GM21367 (cell line): ENCODE measurements at regions not wholly inside any gene's neighbourhood (a gene's known extent, or its start where the extent isn't known, plus 50 kb on each side); places are given as distances from the start of the nearest gene placed in this dataset.

ENCODE experiments used
- ATAC-seq: cut with Tn5 transposase; IDR thresholded peaks from one replicate; pipeline ENCODE4 v1.9.1; 2021; ENCODE audit not compliant: unreplicated experiment

- no peak for ATAC-seq
Measured at GRCh38 chr10:4590807-4591206, 235.2 kb upstream of the AKR1E2 start.

- no peak for ATAC-seq
Measured at GRCh38 chr10:4588824-4589223, 237.2 kb upstream of the AKR1E2 start.

- no peak for ATAC-seq
Measured at GRCh38 chr10:4587466-4587865, 238.5 kb upstream of the AKR1E2 start.

GRCh38 chr10:4586776-4587175 is 239.2 kb upstream of the AKR1E2 start:
- ATAC-seq = no peak

DNA sequence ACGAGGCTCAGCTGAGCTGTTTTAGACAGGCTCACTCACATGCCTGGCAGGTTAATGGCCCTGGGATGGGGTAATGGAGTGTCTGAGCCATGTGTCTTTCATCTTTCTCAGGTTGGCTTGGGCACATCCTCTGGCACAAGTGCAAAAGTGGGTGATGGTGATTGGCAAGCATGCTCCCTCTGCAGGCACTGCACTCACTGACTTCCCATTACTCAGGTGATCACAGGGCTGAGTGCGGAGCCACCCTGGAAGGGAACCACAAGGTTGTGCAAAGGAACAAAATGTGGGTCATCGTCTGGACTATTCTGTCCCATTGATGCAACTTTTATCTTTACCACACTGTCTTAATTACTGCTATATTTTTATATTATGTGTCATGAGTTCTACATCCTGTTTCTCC is 244.1 kb upstream of the AKR1E2 start:
- ATAC-seq = no peak

GRCh38 chr10:4579844-4580243 is 246.2 kb upstream of the AKR1E2 start:
- ATAC-seq = no peak

- no peak for ATAC-seq
Measured at GRCh38 chr10:4576206-4576605, 249.8 kb upstream of the AKR1E2 start.

- no peak for ATAC-seq
Measured at GRCh38 chr10:4569151-4569550, 256.9 kb upstream of the AKR1E2 start.

- ATAC-seq = no peak
Measured at GRCh38 chr10:4568731-4569130, 257.3 kb upstream of the AKR1E2 start.

- no peak for ATAC-seq
Measured at GRCh38 chr10:4568086-4568485, 257.9 kb upstream of the AKR1E2 start.

DNA sequence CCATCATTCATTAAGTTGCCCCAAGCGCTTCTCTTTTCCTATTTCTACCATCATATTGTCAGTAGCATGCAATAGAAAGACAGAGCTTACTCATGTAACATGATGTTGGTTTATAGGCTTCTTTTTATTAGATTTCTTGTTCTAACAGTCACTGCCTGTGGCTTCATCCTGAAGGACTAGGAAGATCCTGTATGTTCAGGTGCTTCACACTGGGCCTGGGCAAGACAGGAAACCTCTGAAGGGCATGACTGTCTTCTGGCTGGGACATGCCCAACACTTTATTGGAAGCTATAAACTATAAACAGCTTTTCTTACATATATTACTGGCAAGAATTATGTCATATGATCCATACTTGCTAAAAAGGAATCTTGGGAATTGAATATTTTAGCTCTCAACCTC is 258.4 kb upstream of the AKR1E2 start:
- no peak for ATAC-seq

DNA sequence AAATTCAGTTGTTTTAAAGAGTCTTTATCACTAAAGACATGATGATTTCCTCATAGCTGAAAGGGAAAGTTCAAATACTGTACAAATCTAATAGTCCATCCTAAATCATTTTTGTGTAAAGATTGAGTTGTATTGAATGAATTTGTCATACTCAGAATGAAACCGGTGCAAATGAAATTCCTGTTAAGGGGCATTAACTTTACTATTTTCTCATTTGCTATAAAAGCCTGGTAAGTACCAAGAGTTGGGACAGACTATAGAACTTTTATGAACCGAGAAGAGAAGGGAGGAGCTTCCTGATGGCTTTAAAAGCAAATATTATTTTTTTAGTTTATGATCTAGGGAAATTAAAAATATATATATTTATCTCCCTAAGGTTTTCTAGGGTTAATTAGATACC is 260.0 kb upstream of the AKR1E2 start:
- no peak for ATAC-seq

DNA sequence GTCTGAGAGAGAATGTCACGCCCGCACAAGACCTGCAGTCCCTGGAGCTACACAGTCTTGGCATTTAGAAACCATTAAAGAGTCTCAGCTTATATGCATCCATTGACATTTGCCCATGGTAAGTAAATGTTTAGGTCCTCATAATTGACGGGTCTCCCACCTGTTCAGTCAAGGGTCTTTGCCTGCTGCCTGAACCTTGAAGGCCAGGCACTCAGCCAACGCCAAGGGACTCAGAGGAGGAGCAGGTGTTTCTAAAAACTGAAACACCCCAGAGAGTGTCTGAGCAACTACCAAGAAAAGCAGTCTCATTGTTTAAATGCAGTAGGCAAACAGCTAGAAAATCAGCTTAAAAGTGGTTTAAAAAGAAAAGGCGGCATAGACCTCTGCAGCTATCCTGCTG is 264.7 kb upstream of the AKR1E2 start:
- ATAC-seq = no peak

DNA sequence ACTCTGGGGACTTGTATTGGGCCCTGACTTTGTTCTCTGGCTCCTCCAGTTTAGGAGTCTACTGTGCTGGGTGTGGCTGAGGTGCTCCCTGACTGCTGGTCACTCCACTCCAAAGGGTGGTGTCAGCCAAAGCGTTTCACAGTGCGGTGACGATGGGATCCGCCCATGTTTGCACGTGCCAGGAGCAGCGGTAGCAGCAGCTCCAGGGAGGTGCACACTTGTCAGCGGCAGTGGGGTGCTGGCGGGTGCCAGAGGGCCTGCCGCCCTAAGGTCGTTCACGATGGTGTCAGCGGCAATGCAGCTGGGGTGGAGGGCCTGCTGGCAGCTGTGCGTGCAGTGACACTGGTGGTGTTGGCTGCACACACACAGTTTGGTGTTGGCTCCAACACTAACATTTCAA is 268.5 kb upstream of the AKR1E2 start:
- ATAC-seq = no peak

GRCh38 chr10:4556527-4556926 is 269.5 kb upstream of the AKR1E2 start:
- ATAC-seq = no peak

- ATAC-seq = no peak
Measured at GRCh38 chr10:4555920-4556319, 270.1 kb upstream of the AKR1E2 start.

- no peak for ATAC-seq
Measured at GRCh38 chr10:4549139-4549653, 276.8 kb upstream of the AKR1E2 start.

DNA sequence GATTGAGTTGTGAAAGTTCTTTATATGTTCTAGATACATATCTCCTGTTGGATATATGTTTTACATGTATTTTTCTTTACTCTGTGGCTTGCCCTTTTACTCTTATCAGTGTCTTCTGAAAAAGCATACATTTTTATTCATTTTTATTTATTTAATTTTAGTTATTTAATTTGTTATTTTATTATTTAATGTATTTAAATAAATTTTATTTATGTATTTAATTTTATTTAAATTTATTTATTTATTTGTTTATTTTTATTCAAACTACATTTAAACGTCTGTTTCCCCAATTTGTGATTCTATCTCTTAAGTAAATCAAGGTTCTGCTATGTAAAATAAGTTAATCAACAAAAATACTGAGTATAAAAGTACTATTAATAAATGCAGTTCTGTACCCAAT is 279.1 kb upstream of the AKR1E2 start:
- ATAC-seq = no peak

DNA sequence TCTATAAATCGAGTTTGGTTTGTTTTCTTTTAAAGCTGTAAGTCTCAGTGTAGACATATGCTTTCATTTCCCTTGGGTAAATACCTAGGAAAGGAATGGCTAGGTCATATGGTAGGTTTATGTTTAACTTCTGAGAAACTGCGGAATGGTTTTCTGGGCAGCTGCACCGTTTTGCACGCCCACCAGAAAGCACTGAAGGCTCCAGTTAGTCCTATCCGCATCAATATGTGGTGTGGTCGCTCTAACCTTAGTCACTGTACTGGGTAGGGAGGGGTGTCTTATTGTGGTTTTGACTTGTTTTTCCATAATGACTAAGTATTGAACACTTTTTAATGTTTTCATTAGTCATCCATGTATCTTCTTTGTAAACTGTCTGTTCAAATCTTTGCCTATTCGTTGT is 279.5 kb upstream of the AKR1E2 start:
- ATAC-seq = no peak

DNA sequence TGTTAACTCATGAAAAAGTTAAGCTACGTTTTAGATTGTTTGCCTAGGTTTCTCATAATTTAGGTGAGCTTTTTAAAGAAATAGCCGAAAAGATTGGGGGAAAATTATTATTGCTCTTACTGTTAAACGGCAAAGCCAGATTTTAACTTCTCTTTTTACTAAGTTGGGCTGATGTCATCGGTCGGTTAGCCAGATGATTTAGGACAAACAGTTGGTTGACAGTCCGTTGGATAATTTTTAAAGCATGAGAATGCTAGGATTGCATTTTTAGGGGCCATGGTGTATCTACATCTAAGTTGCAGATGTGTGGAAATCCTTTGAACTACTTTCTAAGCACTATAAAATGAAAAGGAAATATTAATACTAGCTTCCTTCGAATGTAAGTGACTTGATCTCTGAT is 280.9 kb upstream of the AKR1E2 start:
- no peak for ATAC-seq

DNA sequence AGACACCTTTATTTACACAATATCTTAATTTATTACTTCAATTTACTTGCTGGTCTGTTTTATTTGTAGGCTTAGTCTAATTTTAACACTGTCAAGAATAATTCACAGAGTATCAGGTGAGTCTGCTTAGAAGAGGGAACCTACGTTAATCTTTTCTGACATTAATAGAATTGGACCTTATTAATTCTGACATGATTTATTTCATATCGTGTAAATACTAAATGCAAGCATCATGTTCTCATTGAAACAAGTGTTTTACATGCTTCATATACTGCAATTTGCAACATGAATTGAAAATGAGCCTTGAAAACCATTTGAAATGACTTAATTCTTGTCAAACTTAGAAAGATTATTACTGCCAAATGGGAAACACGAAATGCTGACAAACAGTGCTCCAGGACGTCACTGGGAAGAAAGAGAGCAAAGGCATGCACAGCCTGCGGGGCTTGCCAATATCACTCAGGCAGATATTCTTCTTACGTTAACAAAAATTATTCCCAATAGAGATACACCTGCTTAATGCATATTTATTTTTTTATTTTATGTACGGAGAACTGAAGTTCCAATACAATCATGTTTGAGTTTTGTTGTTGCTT is 282.0 kb upstream of the AKR1E2 start:
- ATAC-seq = no peak

GRCh38 chr10:4541292-4541691 is 284.7 kb upstream of the AKR1E2 start:
- ATAC-seq = no peak

- no peak for ATAC-seq
Measured at GRCh38 chr10:4538016-4538415, 288.0 kb upstream of the AKR1E2 start.
